DMS79 treated with DMSO at 0.1 percent for 48 hours (cell line): ENCODE measurements at regions not wholly inside any gene's neighbourhood (a gene's known extent, or its start where the extent isn't known, plus 50 kb on each side); places are given as distances from the start of the nearest gene placed in this dataset.
A peak's percentile ranks its signal among the peaks of the same experiment; 100 is the strongest.
"Not testable (repeated sequence)": the region's sequence is repeated elsewhere in the genome, so short reads cannot be mapped to it uniquely, and the experiment has no call there.

Source experiments
- DNase-seq: peaks from one replicate; lab custom pipeline; 2025; lab: John Stamatoyannopoulos, UW

DNA sequence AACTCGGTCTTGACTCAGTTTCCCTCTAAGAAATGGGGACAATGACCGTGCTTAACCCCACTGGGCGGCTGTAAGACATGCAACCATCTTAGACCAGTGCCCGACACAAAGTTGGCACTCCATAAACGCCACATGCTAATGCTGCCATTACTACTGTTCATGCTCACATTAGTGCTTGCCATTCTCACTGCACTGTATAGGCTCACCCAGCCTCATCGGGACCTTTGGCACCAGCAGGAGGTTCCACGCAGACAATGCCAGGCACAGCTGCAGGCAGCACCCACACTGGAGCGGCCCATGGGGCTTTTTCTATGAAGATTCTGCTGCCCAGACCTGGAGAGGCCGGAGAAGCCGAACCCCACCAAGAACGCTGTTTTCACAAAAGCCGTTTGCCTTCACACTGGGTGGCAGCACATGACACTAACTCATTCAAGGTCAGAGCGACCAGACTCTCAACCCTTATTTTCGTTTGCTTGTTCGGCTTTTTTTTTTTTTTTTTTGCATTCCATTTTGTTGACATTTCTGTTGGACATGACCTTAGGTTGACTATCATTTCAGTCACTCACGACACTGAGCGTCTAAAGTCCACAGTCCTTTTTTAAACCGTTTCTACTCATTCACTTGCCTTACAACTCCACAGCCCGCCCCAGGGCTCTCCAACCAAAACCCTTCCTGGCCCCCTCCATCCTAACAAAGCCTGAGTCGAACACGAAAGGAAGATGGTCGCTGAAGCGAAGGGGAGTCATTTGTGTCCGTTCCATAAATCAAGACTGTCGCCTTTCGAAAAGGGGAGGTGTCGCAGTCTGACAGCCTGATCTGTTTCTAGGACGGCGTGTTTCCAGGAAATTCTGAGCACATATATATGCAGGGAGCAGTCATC is 124.4 kb upstream of the RNF32 start:
- peak; percentile 7 for DNase-seq

DNA sequence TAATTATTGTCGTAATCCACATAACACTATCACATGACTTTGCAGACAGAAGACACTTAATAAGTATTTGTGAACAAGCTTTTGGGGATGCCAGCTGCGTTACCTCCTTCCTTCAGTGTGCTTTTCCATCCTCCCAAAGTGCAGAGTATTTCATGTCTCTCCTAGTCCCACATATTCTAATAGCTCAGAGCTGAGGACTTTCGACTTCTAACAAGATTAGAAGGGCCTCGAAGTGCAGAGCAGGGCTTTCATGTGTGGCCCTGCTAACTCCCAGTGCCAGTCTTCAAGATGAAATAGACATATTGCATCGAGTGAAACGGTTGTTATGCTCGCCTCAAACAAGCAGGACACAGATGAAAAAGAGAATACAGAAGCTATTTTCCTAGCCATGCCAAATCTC is 125.7 kb upstream of the RNF32 start:
- DNase-seq: no peak

GRCh38 chr7:156511426-156511825 is 129.1 kb upstream of the RNF32 start:
- DNase-seq: no peak

- DNase-seq: no peak
These were observed 129.6 kb upstream of the RNF32 start for GRCh38 chr7:156510966-156511365.

GRCh38 chr7:156509216-156509615 is 131.4 kb upstream of the RNF32 start:
- DNase-seq: no peak

GRCh38 chr7:156505876-156506275 is 134.7 kb upstream of the RNF32 start:
- DNase-seq: no peak

DNA sequence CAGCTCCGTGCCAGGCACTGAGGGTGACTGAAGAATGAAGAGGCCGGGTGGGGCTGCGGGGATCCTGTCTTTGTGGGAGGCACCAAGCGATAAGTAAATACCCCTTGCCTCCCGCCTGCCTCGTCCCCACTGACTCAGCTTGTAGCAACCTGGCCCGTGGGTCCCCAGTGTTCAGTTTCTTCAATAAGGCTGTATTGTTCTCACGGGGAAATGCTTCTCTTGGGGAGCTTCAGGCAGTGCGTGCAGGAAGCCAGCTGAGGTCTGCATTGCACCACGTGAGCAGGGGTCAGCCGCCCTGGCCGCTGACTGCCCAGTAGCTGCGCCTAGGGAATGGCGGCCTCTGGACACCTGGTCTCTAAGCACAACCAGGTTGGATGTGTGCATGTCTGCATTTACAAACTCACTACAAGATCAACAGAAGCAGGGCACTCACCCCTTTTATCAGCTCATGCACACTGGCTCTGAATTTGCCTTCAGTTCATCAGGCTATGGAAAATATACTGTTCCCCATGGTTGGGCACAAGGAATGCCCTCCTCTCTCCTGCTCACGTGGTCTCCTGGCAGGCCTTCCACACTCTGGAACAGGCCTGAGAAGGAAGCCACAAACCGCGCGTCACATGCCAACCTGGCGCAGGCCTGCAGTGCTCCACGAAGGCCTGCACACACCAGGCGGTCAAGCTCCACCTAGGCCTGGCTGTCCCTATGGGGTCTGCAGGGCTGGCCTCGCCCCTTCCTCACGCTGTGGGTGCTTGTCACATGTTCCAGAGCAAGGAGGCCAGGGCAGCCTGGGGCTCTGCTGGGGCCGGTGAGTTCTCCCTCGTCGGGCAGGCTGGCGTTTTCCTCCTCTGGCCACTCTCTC is 135.7 kb upstream of the RNF32 start:
- DNase-seq: peak; percentile 34

DNA sequence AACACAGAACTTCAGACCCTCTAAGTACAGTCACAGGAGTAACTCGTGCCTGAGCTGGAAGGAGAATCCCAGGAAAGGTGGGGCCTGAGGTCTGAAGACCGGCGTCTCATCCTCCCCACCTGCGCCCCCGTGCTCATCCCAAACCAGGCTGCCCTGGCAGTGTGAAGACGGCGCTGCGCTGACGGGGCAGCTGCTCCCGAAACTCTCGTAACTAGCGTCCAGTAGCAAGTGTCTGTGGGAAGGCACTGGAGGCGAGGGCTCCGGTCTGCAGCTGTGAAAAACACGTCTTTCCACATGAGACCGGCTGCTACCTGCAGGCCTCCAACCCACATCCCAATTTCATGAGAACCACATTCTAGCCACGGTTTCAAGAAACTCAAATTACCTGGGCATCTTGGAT is 136.6 kb upstream of the RNF32 start:
- DNase-seq: no peak

DNA sequence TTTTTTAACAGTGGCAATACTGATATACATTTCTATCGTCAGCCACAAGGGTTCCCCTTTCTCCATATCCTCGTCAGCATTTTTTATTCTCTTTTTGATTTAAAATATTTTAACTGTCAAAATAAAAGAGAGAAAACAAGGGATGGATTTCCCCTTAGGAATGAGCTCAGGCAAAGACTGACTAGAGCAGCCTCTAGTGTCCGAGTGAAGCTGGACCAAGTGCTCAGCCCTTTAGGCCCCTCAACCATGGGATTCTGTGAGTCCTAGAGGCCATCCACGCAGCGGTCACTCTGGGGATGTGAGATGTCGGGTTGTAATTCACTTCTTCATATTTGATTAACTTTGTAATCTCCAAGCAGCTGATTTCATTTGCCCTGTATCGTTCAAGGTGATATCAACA is 137.4 kb upstream of the RNF32 start:
- DNase-seq: no peak

GRCh38 chr7:156501815-156502214 is 138.8 kb upstream of the RNF32 start:
- not testable (repeated sequence) for DNase-seq

DNA sequence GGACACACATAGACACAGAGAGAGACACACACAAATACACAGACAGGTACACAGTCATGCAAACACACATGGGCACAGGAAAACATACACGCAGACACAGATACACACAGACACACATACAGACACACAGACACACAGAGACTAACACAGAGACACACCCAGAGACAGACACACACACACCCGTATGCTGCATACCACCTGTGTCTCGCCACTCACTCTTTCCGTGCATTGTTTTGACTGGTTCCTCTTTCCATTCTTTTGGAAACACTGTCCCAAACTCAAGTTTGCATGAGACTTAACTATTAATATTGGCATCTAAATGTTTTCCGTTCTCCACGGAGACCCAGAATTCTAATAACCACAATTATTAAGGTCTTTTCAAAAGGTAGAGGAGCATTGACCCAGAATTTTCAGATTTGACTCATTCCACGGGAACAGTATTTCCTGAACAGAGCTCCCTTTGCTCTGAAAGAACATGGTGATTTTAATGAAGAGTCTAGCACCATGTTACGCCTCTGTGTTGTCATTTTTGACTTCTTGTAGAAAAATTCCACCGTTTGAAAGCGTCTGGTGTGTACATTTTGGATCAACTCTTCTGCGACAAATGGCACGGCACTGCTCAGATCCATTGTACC is 141.2 kb upstream of the RNF32 start:
- no peak for DNase-seq

DNA sequence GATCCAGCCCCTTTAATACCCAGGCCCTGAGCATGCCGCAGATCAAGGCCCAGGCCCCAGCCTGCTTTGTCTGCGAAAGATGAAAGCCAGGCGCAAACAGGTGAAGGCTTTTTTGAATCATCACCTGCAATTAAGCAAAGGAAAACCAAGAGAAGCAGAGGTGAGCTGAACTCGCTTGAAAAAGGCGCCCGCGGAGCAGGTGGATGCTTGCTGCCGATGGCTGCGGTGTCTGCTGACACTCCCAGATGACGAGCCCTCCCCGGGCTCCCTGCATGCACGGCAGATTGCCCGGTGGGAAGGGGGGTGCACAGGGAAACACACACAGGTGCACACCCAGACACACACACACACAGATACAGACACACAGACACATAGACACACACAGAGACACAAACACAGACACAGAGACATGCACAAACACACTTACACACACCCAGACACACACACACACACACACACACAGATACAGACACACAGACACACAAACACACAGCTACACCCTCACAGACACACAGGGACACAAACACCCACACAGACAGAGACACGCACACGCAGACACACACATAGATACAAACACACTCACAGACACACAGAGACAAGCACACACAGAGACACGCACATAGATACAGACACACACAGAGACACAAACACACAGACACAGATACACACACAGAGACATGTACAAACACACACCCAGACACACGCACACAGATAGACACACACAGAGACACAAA is 142.6 kb upstream of the RNF32 start:
- DNase-seq: peak; percentile 29

- no peak for DNase-seq
These were observed 143.7 kb upstream of the RNF32 start for GRCh38 chr7:156496865-156497264.

DNA sequence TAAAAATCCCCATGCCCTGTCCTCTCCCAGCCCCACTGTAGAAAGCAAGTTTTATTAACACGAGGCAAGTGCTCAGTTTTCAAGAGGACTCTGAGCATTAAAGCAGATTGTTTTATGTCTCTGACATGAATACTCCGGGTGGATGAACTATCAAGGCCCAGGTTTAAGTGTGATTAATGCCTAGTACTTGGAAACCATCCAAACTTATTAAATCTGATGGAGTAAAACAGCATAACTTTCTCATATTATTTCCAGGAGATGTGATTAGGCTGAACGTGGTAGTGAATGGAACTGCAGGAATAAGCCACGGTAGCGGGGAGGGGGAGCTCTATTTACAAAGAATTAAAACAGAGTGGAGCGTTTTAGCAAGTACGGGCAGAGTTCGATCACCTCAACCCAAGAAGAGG is 144.2 kb upstream of the RNF32 start:
- DNase-seq: peak; percentile 92

GRCh38 chr7:156494960-156495359 is 145.6 kb upstream of the RNF32 start:
- no peak for DNase-seq

- DNase-seq: no peak
These were observed 146.6 kb upstream of the RNF32 start for GRCh38 chr7:156493942-156494341.

GRCh38 chr7:156492170-156492569 is 148.4 kb upstream of the RNF32 start:
- DNase-seq: no peak

GRCh38 chr7:156491435-156491834 is 149.1 kb upstream of the RNF32 start:
- no peak for DNase-seq

- no peak for DNase-seq
These were observed 150.4 kb upstream of the RNF32 start for GRCh38 chr7:156490021-156490800.

DNA sequence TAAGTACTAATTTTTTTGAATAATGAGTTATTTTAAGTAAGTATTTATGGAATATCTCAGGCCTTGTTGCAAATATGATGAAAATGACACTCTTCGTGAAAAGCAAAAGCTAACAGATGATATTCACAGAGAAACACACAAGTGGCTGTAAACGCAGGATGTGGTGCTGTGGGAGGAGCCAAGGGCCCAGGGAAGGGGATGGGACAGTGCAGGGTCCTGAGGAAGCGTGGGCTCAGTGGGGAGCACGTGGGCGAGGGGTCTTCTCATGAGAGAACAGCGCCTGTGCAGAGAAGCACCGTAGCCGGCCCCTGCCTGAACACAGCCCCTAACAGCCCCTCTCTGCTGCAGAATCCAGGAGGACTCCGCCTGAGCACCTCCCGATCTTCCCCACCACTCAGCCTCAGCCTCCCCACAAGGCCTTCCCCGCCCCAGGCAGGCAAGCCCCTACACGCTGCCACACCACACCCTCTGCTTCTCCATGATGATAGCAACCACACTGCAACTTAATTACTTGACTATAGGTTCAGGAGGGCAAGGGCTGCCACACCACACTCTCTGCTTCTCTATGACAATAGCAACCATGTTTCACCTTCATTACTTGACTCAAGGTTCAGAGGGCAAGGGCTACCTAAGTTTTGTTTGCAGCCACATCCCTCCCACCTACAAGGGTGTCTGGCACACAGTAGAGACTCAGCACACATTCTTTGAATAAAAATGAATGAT is 152.6 kb upstream of the RNF32 start:
- DNase-seq: no peak
